Naive thymus-derived CD4-positive, alpha-beta T cell (primary cell): ENCODE measurements at regions not wholly inside any gene's neighbourhood (a gene's known extent, or its start where the extent isn't known, plus 50 kb on each side); places are given as distances from the start of the nearest gene placed in this dataset.

Experiments used
- ATAC-seq: fragments of 150-1000 bp; cut with Tn5 transposase; 2 replicates; pipeline ENCODE4 v1.10.0; 2021; ENCODE audit warnings: mild to moderate bottlenecking, moderate library complexity
- CTCF ChIA-PET: fragments of 350-600 bp; sonication (Branson Sonifier 250); formaldehyde crosslinking; loops from one replicate; lab custom pipeline; 2021; ENCODE audit warnings: antibody characterized with exemption; lab: Charles Lee
- POLR2A ChIA-PET: fragments of 350-600 bp; sonication (Branson Sonifier 250); formaldehyde crosslinking; loops from one replicate; lab custom pipeline; 2021; ENCODE audit warnings: antibody characterized with exemption, inconsistent platforms; lab: Charles Lee
- DNase-seq, 9 donors: peaks; one replicate each; pipeline versions ENCODE4 v3.0.0 to v3.0.0-alpha.2; 2020 to 2022; ENCODE audit warnings: mixed read lengths in 1 of 9
- H3K27ac ChIP-seq: one replicate; pipeline ENCODE4 v1.7.0; 2013; ENCODE audit warnings: mild to moderate bottlenecking, low read depth, low read length, moderate library complexity
- H3K27me3 ChIP-seq, 2 donors: one replicate each; pipeline ENCODE4 v1.7.0; 2013; ENCODE audit warnings: low read length in 2 of 2, mild to moderate bottlenecking in 2 of 2, moderate library complexity in 2 of 2; ENCODE audit not compliant: control insufficient read depth in 2 of 2, insufficient read depth in 2 of 2
- H3K36me3 ChIP-seq, 3 experiments: 1 replicate in 2 of 3; 2 replicates in 1 of 3; pipeline ENCODE4 v1.7.0; 2013; ENCODE audit warnings: low read length in 3 of 3, mild to moderate bottlenecking in 3 of 3, moderate library complexity in 1 of 3; ENCODE audit not compliant: insufficient read depth in 3 of 3, control insufficient read depth in 2 of 3
- H3K4me1 ChIP-seq, 2 donors: one replicate each; pipeline ENCODE4 v1.7.0; 2013; ENCODE audit warnings: low read length in 2 of 2, mild to moderate bottlenecking in 2 of 2, moderate library complexity in 1 of 2; ENCODE audit not compliant: control insufficient read depth in 2 of 2, insufficient read depth in 2 of 2
- H3K4me3 ChIP-seq: 2 replicates; pipeline ENCODE4 v1.7.0; 2013; ENCODE audit warnings: mild to moderate bottlenecking, low read length
- H3K9me3 ChIP-seq, 3 experiments: 1 replicate in 2 of 3; 2 replicates in 1 of 3; pipeline ENCODE4 v1.7.0; 2013; ENCODE audit warnings: low read length in 3 of 3; ENCODE audit not compliant: control insufficient read depth in 2 of 3
- H3K27ac Mint-ChIP-seq, 9 donors: one replicate each; pipeline ENCODE4 v1.8.0; 2020 to 2022; ENCODE audit warnings: mixed read lengths in 9 of 9, mild to moderate bottlenecking in 8 of 9, moderate library complexity in 5 of 9, inconsistent platforms in 2 of 9
- H3K27me3 Mint-ChIP-seq, 5 donors: one replicate each; pipeline ENCODE4 v1.8.0; 2021 to 2022; ENCODE audit warnings: mixed read lengths in 5 of 5, mild to moderate bottlenecking in 1 of 5
- H3K36me3 Mint-ChIP-seq, 5 donors: one replicate each; pipeline ENCODE4 v1.8.0; 2020 to 2022; ENCODE audit warnings: mixed read lengths in 5 of 5, mild to moderate bottlenecking in 3 of 5, inconsistent platforms in 1 of 5
- H3K4me1 Mint-ChIP-seq, 7 donors: one replicate each; pipeline ENCODE4 v1.8.0; 2020 to 2022; ENCODE audit warnings: mixed read lengths in 7 of 7, mild to moderate bottlenecking in 3 of 7, inconsistent platforms in 1 of 7
- H3K4me3 Mint-ChIP-seq, 10 donors: one replicate each; pipeline ENCODE4 v1.8.0; 2020 to 2022; ENCODE audit warnings: mild to moderate bottlenecking in 10 of 10, mixed read lengths in 10 of 10, moderate library complexity in 6 of 10, inconsistent platforms in 2 of 10
- H3K9me3 Mint-ChIP-seq, 11 donors: one replicate each; pipeline ENCODE4 v1.8.0; 2020 to 2022; ENCODE audit warnings: mixed read lengths in 11 of 11, mild to moderate bottlenecking in 4 of 11, inconsistent platforms in 1 of 11, moderate library complexity in 1 of 11
- intact Hi-C, 2 donors: fragments of 100-400 bp; cut with micrococcal nuclease; formaldehyde crosslinking; loops; one replicate each; pipeline ENCODE4 v1.15.1; 2023

GRCh38 chr6:19986691-19987438, 149.7 kb downstream of the ID4 start:
- H3K36me3 Mint-ChIP-seq, result no peaks in the 10 kb centered on the region
- H3K4me3 Mint-ChIP-seq, result no peak overlapping the region
- peaks cover 0 to 49% (median 27%) of the 10 kb centered on the region in 5 donors for H3K27me3 Mint-ChIP-seq
- intact Hi-C loops, result no loop called here
- no peak overlapping the region for H3K27ac ChIP-seq
- no peaks in the 10 kb centered on the region for H3K36me3 ChIP-seq
- H3K4me1 ChIP-seq, result no peaks in the 10 kb centered on the region
- H3K9me3 Mint-ChIP-seq, result peaks cover 0 to 4% (median 0%) of the 10 kb centered on the region in 11 donors
- DNase-seq (no peak), ATAC-seq (no peak)
- no peaks in the 10 kb centered on the region for H3K27me3 ChIP-seq
- H3K27ac Mint-ChIP-seq, result no peak overlapping the region
- H3K4me3 ChIP-seq, result no peak overlapping the region
- ChIA-PET CTCF (no interaction called here), POLR2A (no interaction called here)
- H3K9me3 ChIP-seq, result no peaks in the 10 kb centered on the region
- no peaks in the 10 kb centered on the region for H3K4me1 Mint-ChIP-seq

- H3K36me3 ChIP-seq, result no peaks in the 10 kb centered on the region
- H3K4me3 ChIP-seq, result no peak overlapping the region
- Mint-ChIP-seq H3K4me1 (no peaks in the 10 kb centered on the region), H3K36me3 (no peaks in the 10 kb centered on the region), H3K27me3 (peaks cover 0 to 42% (median 25%) of the 10 kb centered on the region in 5 donors), H3K9me3 (peaks cover 0 to 3% (median 0%) of the 10 kb centered on the region in 11 donors), H3K27ac (no peak overlapping the region), H3K4me3 (no peak overlapping the region)
- H3K27ac ChIP-seq, result no peak overlapping the region
- H3K27me3 ChIP-seq, result no peaks in the 10 kb centered on the region
- POLR2A ChIA-PET, result no interaction called here
- H3K9me3 ChIP-seq, result no peaks in the 10 kb centered on the region
- DNase-seq, result no peak
- intact Hi-C loops, result no loop called here
- ATAC-seq, result no peak
- CTCF ChIA-PET, result no interaction called here
- H3K4me1 ChIP-seq, result no peaks in the 10 kb centered on the region
Measured at GRCh38 chr6:19988555-19988954, 151.4 kb downstream of the ID4 start.

GRCh38 chr6:19991176-19991575, 154.0 kb downstream of the ID4 start:
- Mint-ChIP-seq H3K36me3 (no peaks in the 10 kb centered on the region), H3K4me1 (no peaks in the 10 kb centered on the region), H3K27me3 (peaks cover 0 to 32% (median 28%) of the 10 kb centered on the region in 5 donors), H3K27ac (no peak overlapping the region), H3K9me3 (peaks cover 0 to 6% (median 0%) of the 10 kb centered on the region in 11 donors), H3K4me3 (no peak overlapping the region)
- intact Hi-C loops, result no loop called here
- Histone ChIP-seq H3K9me3 (no peaks in the 10 kb centered on the region), H3K27ac (no peak overlapping the region), H3K4me1 (no peaks in the 10 kb centered on the region), H3K27me3 (no peaks in the 10 kb centered on the region), H3K36me3 (no peaks in the 10 kb centered on the region), H3K4me3 (no peak overlapping the region)
- ATAC-seq (no peak), DNase-seq (no peak)
- ChIA-PET POLR2A (no interaction called here), CTCF (no interaction called here)

GRCh38 chr6:19994909-19995308, 157.7 kb downstream of the ID4 start:
- intact Hi-C loops, result no loop called here
- ChIA-PET CTCF (no interaction called here), POLR2A (no interaction called here)
- Mint-ChIP-seq H3K27ac (no peak overlapping the region), H3K36me3 (peaks cover 0 to 2% (median 0%) of the 10 kb centered on the region in 5 donors), H3K9me3 (peaks cover 0 to 10% (median 3%) of the 10 kb centered on the region in 11 donors), H3K4me1 (peaks cover 0 to 4% (median 0%) of the 10 kb centered on the region in 7 donors), H3K27me3 (peaks cover 2 to 22% (median 15%) of the 10 kb centered on the region in 5 donors), H3K4me3 (no peak overlapping the region)
- no peaks in the 10 kb centered on the region for H3K36me3 ChIP-seq
- H3K27me3 ChIP-seq, result no peaks in the 10 kb centered on the region
- no peak overlapping the region for H3K27ac ChIP-seq
- DNase-seq (no peak), ATAC-seq (no peak)
- H3K4me1 ChIP-seq, result no peaks in the 10 kb centered on the region
- H3K9me3 ChIP-seq, result no peaks in the 10 kb centered on the region
- no peak overlapping the region for H3K4me3 ChIP-seq

- no peaks in the 10 kb centered on the region for H3K36me3 ChIP-seq
- no peak overlapping the region for H3K27ac ChIP-seq
- H3K4me1 Mint-ChIP-seq, result peaks cover 0 to 4% (median 0%) of the 10 kb centered on the region in 7 donors
- peaks cover 2 to 22% (median 15%) of the 10 kb centered on the region in 5 donors for H3K27me3 Mint-ChIP-seq
- H3K36me3 Mint-ChIP-seq, result peaks cover 0 to 4% (median 0%) of the 10 kb centered on the region in 5 donors
- H3K27ac Mint-ChIP-seq, result no peak overlapping the region
- H3K9me3 Mint-ChIP-seq, result peaks cover 0 to 10% (median 5%) of the 10 kb centered on the region in 11 donors
- H3K4me1 ChIP-seq, result no peaks in the 10 kb centered on the region
- CTCF ChIA-PET, result no interaction called here
- H3K4me3 Mint-ChIP-seq, result no peak overlapping the region
- H3K4me3 ChIP-seq, result no peak overlapping the region
- intact Hi-C loops, result no loop called here
- ATAC-seq (no peak), DNase-seq (no peak)
- POLR2A ChIA-PET, result no interaction called here
- H3K9me3 ChIP-seq, result no peaks in the 10 kb centered on the region
- H3K27me3 ChIP-seq, result no peaks in the 10 kb centered on the region
Measured at GRCh38 chr6:19995575-19996257, 158.5 kb downstream of the ID4 start.

- POLR2A ChIA-PET, result no interaction called here
- H3K4me3 ChIP-seq, result no peak overlapping the region
- no peaks in the 10 kb centered on the region for H3K36me3 ChIP-seq
- ATAC-seq (no peak), DNase-seq (no peak)
- no peak overlapping the region for H3K4me3 Mint-ChIP-seq
- no peak overlapping the region for H3K27ac ChIP-seq
- H3K27me3 ChIP-seq, result no peaks in the 10 kb centered on the region
- CTCF ChIA-PET, result no interaction called here
- H3K27ac Mint-ChIP-seq, result no peak overlapping the region
- H3K9me3 ChIP-seq, result no peaks in the 10 kb centered on the region
- intact Hi-C loops, result no loop called here
- no peaks in the 10 kb centered on the region for H3K4me1 ChIP-seq
- H3K9me3 Mint-ChIP-seq, result peaks cover 0 to 7% (median 5%) of the 10 kb centered on the region in 11 donors
- H3K36me3 Mint-ChIP-seq, result peaks cover 0 to 4% (median 0%) of the 10 kb centered on the region in 5 donors
- H3K27me3 Mint-ChIP-seq, result peaks cover 2 to 20% (median 13%) of the 10 kb centered on the region in 5 donors
- peaks cover 0 to 4% (median 0%) of the 10 kb centered on the region in 7 donors for H3K4me1 Mint-ChIP-seq
Measured at GRCh38 chr6:19997104-19997503, 159.9 kb downstream of the ID4 start.
